NCI-H1436 (cell line): ENCODE measurements at regions not wholly inside any gene's neighbourhood (a gene's known extent, or its start where the extent isn't known, plus 50 kb on each side); places are given as distances from the start of the nearest gene placed in this dataset.
A peak's percentile ranks its signal among the peaks of the same experiment; 100 is the strongest.
"Not testable (repeated sequence)": the region's sequence is repeated elsewhere in the genome, so short reads cannot be mapped to it uniquely, and the experiment has no call there.

ENCODE experiments used
- DNase-seq: peaks from one replicate; lab custom pipeline; 2025; lab: John Stamatoyannopoulos, UW

DNA sequence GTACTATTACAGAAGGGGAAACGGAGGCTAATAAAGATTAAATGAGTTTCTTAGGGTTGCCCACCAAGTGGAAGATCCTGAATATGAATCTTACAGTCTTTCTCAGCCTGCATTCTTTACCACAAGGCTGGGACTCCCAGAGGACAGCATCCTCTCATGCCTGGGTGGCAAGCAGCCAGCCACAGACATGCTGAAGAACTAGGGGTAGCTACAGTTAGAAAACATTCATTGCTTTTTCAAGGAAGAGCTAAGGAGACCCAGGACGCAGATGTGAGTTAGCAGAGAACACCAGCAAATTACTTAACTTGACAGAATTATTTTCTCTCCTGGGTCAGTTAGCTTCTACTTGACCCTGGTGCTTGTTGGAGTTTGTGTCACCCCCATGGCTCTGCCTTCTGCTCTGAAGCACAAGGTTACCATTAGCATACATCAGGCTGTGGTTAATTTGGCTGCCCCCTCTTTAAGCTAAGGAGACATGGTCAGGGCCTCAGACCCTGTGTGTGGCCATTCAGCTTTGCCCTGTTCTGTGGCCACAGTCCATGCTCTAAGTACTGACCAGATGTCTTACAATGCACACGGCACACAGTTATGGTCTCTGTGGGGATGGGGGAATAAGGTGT is 132.3 kb upstream of the TNP1 start:
- no peak for DNase-seq

DNA sequence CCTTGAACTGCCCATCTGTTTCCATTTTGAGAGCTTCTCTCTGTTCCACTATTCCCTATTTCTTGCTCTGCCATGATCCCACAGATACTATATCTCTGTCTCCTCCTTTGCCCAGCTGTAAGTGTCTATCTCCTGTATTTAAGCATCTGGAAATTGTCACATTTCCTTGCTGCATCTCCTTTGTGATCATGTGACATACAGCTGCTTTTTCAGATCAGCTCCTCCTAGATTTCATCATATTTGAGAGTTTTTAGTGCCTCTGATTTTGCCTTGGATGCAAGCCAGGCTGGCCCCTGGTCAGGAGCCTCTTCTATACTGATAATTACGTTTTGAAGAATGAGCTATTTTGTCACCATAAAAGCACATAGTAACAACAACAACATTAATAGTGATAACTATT is 131.7 kb upstream of the TNP1 start:
- DNase-seq: no peak

DNA sequence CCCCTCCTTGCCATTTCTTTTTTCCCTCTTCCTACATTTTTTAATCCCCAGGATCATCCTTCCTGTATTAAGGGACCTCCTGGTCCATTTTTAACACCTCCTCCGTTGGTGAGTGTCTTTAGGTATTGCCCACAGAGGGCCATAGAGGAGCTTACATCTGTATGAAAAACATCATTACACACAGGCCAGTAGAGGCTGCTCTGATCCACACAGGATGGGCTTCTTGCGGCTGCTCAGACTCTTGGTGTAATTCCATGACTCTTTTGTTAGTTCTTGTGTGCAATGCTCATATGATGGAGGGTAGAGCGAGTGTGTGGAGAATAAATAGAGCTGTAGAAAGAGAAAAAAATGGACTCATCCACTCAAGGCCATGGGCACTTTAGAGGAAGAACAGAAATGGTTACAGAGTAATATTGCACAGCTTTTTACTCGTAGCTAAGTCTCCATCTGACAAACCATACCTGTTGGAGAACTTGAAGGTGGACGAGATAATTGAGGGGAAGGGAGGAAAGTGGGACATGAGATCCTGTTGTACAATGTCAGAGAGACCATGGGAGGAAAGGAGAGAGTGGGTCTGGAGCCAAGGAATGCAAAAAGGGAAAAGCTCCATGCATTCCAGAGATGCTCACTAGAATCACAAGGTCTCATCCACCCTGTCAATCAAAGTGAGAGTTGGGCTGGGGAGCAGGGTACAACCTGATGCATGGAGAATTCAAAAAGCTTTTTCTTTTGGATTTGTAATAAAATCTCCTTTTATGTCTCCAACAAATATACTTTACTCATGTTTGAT is 129.7 kb upstream of the TNP1 start:
- DNase-seq: no peak

DNA sequence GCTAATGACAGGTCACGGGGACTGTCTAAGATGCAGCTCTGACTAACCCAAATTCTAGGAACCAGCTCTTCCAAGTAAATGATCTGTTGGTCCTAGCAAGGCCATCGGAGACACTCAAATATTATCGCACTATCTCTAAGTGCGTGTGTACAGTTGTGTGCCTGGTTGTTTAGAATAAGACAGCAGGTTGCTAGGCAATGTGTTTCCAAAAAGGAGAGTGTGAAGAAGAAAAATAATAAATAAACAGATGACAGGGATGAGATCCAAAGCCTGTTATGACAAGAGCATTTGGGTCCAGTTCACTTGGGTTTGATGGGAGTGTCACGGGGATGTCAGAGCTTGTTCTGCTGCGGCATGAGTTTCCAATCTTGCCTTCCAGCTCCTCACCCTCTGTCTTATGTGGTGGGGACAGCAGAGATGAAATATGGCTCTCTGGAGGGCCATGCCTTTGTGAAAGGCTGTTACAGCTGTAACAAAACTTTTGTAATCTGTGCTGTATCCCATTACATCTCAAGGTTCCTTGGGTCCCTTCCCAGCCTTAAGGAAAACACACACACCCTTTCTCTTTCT is 127.5 kb upstream of the TNP1 start:
- no peak for DNase-seq

GRCh38 chr2:216985658-216986141 is 125.8 kb upstream of the TNP1 start:
- DNase-seq: peak; percentile 70

GRCh38 chr2:216984937-216985336 is 125.1 kb upstream of the TNP1 start:
- DNase-seq: no peak

DNA sequence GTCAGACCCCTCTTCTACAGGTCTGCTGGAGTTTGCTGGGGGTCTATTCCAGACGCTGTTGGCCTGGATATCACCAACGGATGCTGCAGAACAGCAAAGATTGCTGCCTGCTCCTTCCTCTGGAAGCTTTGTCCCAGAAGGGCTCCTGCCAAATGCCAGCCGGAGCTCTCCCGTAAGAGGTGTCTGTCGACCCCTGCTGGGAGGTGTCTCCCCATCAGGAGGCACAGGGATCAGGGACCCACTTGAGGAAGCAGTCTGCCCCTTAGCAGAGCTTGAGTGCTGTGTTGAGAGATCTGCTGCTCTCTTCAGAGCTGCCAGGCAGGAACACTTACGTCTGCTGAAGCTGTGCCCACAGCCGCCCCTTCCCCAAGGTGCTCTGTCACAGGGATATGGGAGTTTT is 122.1 kb upstream of the TNP1 start:
- DNase-seq: not testable (repeated sequence)

- DNase-seq: not testable (repeated sequence)
These were observed 120.6 kb upstream of the TNP1 start for GRCh38 chr2:216980510-216980909.

DNA sequence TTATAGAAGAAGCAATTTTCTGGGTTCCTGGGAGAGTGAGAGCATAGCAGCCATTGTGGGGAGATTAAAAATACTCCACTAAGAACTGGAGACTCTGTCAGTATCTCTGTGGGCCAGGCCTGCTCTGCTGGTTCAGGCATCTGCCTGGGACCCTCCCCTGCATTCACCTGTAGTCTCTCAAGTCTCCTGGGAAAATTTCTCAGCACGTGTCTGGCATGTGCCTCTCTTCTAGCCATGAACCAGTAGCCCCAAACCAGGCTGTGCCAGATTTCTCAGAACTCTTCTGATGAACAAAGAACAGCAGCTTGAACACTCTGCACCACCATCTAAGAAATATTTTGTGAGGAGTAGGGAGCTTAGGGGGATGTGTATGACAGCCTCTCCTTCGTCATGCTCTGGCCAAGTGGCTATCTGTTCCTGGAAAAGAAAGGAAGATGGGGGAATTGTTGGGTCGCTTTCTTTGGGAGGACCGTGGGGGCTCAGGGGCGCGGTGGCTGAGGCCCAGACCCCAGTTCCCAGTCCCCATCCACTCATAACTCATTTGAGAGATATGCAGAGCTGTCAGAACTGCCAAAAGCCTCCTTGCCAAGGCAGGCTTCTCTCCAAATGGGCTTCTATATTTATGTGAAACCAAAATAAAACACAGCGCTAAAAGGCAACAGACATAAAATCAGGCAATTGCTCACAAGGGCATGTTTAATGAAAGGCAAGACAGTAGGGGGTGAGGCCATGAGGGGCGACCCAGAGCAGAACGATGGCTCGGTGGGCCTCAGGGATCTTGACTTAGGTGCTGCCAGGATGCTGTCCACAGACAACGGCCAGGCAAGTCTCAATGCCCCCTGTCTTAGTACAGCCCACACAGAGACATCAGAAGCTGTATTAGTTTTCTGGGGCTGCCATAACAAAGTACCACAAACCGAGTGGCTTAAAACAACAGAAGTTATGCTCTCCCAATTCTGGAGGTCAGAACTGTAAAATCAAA is 114.7 kb upstream of the TNP1 start:
- no peak for DNase-seq

- no peak for DNase-seq
These were observed 111.7 kb upstream of the TNP1 start for GRCh38 chr2:216971593-216971992.

DNA sequence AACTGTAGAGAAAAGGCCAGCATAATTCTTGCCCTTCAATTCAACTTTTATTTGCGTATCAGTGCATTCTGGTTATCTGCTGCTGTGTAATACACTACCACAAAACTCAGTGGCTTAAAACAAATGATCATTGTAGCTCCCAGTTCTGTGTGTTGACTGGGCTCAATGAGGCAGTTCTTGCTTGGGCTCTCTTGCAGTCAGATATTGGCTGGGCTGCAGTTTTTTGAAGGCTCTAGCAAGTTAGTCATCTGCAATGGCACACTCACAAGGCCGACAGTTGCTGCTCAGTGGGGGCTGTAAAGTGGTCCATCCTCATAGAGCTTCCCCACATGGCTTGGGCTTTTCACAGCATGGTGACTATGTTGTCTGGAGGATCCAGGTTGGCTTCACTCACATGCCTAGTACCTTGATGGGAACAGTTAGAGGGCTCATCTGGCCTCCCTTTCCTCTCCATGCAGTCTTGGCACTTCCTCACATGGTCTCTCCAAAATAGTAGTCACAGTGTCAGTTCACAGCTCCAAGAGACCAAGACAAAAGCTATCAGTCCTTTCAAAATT is 110.6 kb upstream of the TNP1 start:
- DNase-seq: no peak

GRCh38 chr2:216967889-216968288 is 108.0 kb upstream of the TNP1 start:
- DNase-seq: no peak

DNA sequence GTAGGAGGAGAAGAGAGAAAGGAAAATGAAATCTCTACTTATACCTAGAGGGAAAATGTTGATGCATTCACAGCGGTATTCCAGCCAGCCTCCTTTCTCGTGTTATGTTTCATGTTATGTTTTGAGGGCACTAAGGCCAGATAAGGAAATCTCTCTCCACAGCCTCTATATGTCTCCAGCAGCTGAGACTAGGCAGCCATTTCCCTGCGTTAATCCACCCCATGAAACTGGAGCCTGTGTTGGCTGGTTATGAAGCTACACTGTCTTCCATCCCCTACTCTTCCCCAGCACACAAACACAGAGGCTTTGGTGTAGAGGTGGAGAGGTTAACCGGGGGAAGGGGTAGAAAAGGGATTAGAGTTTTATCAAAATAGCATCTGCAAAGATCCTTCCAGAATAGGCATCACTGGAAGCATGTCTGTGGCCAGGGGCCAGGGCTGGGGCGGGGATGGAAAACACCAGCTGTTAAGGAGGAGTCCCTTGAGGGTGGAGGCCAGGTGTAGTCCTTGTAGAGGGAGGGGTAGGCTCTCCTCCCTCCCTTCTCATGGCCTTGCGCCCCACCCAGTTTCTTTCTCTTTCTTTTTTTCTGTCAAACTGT is 100.9 kb upstream of the TNP1 start:
- peak; percentile 8 for DNase-seq

GRCh38 chr2:216959433-216959832 is 99.6 kb upstream of the TNP1 start:
- no peak for DNase-seq

GRCh38 chr2:216956820-216957493 is 97.1 kb upstream of the TNP1 start:
- no peak for DNase-seq

GRCh38 chr2:216951171-216951570 is 91.3 kb upstream of the TNP1 start:
- no peak for DNase-seq

- DNase-seq: no peak
These were observed 90.7 kb upstream of the TNP1 start for GRCh38 chr2:216950547-216950946.

- no peak for DNase-seq
These were observed 90.0 kb upstream of the TNP1 start for GRCh38 chr2:216949700-216950413.

- DNase-seq: no peak
These were observed 87.2 kb upstream of the TNP1 start for GRCh38 chr2:216947055-216947454.

- no peak for DNase-seq
These were observed 84.9 kb upstream of the TNP1 start for GRCh38 chr2:216944733-216945132.
